Adipocyte (in vitro differentiated cells): ENCODE measurements at regions not wholly inside any gene's neighbourhood (a gene's known extent, or its start where the extent isn't known, plus 50 kb on each side); places are given as distances from the start of the nearest gene placed in this dataset.

ENCODE experiments used
- DNase-seq: peaks from one replicate; pipeline ENCODE4 v3.0.0-alpha.2; 2015; ENCODE audit warnings: low read depth
- H3K27me3 ChIP-seq: replicated peaks from 2 replicates; pipeline ENCODE4 v1.7.0; 2013; ENCODE audit warnings: mild to moderate bottlenecking, low read length, moderate library complexity; ENCODE audit not compliant: control insufficient read depth, insufficient read depth
- H3K36me3 ChIP-seq: 2 replicates; pipeline ENCODE4 v1.7.0; 2013; ENCODE audit warnings: low read length, mild to moderate bottlenecking, moderate library complexity; ENCODE audit not compliant: control insufficient read depth, insufficient read depth, severe bottlenecking
- H3K4me1 ChIP-seq: 2 replicates; pipeline ENCODE4 v1.7.0; 2013; ENCODE audit warnings: mild to moderate bottlenecking, low read length, moderate library complexity; ENCODE audit not compliant: control insufficient read depth, insufficient read depth
- H3K4me3 ChIP-seq: 2 replicates; pipeline ENCODE4 v1.7.0; 2013; ENCODE audit warnings: mild to moderate bottlenecking, low read length, moderate library complexity
- H3K9ac ChIP-seq: 2 replicates; pipeline ENCODE4 v1.7.0; 2013; ENCODE audit warnings: mild to moderate bottlenecking, low read length, moderate library complexity
- H3K9me3 ChIP-seq: 2 replicates; pipeline ENCODE4 v1.7.0; 2013; ENCODE audit warnings: mild to moderate bottlenecking, low read length, moderate library complexity; ENCODE audit not compliant: control insufficient read depth

DNA sequence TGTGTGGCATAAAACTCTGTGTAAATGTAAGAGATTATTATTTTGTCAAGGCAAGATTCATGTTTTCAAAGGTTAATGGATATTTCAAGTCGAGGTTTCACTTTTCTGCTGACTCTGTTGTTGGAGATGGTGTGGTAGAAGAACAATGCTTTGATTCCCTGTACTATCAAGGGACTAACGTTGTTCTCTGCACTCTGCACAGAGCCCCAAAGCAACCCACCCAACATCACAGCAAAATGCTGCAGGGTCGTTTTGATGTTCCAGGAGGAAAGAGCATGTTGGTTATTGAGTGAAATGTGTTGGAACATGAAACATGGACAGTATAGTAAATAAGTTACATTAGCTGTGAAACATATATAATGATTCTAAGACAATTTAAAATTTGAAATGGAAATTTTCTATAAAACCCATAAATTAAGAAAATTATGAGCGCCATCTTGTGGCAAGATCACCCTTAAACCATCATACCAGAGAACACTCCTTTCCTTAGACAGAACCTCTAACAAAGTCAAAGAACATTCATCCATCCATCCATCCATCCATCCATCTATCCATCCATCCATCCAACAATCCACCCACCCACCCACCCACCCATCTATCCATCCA, 164.4 kb upstream of the ZBED5 start:
- Histone ChIP-seq H3K4me1 (peaks cover 4% of the 10 kb centered on the region), H3K4me3 (no peak overlapping the region), H3K36me3 (no peaks in the 10 kb centered on the region), H3K9ac (no peak overlapping the region), H3K9me3 (no peaks in the 10 kb centered on the region), H3K27me3 (no peaks in the 10 kb centered on the region)
- DNase-seq: peak; percentile 78

GRCh38 chr11:11021563-11021962, 163.7 kb upstream of the ZBED5 start:
- no peaks in the 10 kb centered on the region for H3K9me3 ChIP-seq
- H3K36me3 ChIP-seq: no peaks in the 10 kb centered on the region
- no peak overlapping the region for H3K9ac ChIP-seq
- H3K4me3 ChIP-seq: no peak overlapping the region
- no peak for DNase-seq
- no peaks in the 10 kb centered on the region for H3K4me1 ChIP-seq
- no peaks in the 10 kb centered on the region for H3K27me3 ChIP-seq

- Histone ChIP-seq H3K9me3 (no peaks in the 10 kb centered on the region), H3K4me3 (no peak overlapping the region), H3K9ac (no peak overlapping the region), H3K27me3 (no peaks in the 10 kb centered on the region), H3K36me3 (no peaks in the 10 kb centered on the region), H3K4me1 (peaks cover 2% of the 10 kb centered on the region)
- DNase-seq: no peak
Observed at GRCh38 chr11:11020747-11021149, 162.9 kb upstream of the ZBED5 start.

- no peak overlapping the region for H3K4me3 ChIP-seq
- no peaks in the 10 kb centered on the region for H3K9me3 ChIP-seq
- no peak for DNase-seq
- peaks cover 2% of the 10 kb centered on the region for H3K4me1 ChIP-seq
- no peaks in the 10 kb centered on the region for H3K27me3 ChIP-seq
- no peak overlapping the region for H3K9ac ChIP-seq
- no peaks in the 10 kb centered on the region for H3K36me3 ChIP-seq
Observed at GRCh38 chr11:11020219-11020726, 162.4 kb upstream of the ZBED5 start.

DNA sequence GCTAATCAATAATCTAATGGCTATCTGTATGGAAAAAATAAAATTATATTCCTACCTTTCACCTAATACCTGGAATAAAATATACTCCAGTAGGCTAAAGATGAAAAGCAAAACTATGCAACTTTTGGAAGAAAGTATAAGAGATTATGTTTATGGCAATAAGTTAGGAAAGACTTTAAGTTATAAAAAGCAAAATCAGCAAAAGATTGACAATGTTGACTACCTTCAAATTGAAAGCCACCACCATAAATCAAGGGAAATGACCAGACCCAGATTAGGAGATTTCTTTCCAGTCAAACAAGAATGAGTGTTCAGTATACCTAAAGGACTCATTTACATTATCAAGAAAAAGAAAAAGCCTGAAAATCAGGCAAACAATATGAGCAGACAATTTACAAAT, 159.1 kb upstream of the ZBED5 start:
- no peaks in the 10 kb centered on the region for H3K36me3 ChIP-seq
- no peaks in the 10 kb centered on the region for H3K27me3 ChIP-seq
- H3K9me3 ChIP-seq: no peaks in the 10 kb centered on the region
- H3K4me3 ChIP-seq: no peak overlapping the region
- H3K9ac ChIP-seq: no peak overlapping the region
- H3K4me1 ChIP-seq: peaks cover 2% of the 10 kb centered on the region
- DNase-seq: no peak

- H3K36me3 ChIP-seq: no peaks in the 10 kb centered on the region
- peaks cover 3% of the 10 kb centered on the region for H3K27me3 ChIP-seq
- no peak overlapping the region for H3K4me3 ChIP-seq
- DNase-seq: peak; percentile 23
- no peaks in the 10 kb centered on the region for H3K9me3 ChIP-seq
- peaks cover 3% of the 10 kb centered on the region for H3K4me1 ChIP-seq
- H3K9ac ChIP-seq: no peak overlapping the region
Observed at GRCh38 chr11:11016068-11016467, 158.2 kb upstream of the ZBED5 start.

DNA sequence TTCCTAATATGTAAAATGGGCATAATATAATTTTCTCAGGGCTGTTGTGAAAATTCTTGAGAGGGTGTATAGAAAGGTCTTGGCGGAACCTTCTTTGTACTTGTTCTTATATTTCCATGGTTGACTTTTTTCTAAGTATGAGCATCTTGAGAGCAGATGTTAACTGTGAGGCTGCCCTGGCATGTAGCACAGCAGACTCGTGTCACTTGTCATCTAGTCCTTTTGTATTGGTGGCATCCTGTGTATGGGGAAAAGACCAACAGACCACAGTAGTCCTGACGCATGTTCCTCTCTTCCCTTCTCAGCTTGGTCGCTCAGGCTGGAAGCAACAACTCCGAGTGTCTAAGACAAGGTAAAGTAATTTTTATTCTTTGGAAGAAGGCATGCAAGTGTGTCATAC, 153.8 kb upstream of the ZBED5 start:
- H3K9ac ChIP-seq: no peak overlapping the region
- no peak overlapping the region for H3K4me3 ChIP-seq
- peaks cover 11% of the 10 kb centered on the region for H3K27me3 ChIP-seq
- H3K4me1 ChIP-seq: peaks cover 11% of the 10 kb centered on the region
- H3K9me3 ChIP-seq: no peaks in the 10 kb centered on the region
- no peaks in the 10 kb centered on the region for H3K36me3 ChIP-seq
- no peak for DNase-seq

DNA sequence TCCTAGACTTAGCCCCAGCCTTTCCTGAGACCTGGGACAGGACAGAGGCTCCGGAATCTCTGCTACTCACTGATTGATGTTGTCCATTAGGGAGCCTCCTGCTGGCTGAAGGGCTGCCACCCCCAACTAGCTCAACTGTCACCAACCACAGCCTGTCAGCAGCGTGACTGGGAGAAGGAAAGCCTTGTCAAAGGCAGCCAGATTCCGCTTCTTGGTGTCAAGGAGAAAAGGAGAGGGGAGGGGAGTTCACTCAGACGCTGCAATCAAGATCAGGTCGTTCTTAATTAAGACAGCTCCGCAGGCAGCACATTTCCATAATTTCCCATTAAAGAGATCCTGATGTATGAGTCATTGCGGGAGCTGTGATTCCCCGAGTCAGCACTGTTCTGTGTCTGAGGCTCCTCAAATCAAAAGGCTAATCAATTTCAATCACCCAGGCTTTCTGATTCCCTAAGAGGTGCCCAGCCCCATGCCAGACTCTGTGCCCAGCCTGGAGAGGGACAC, 152.8 kb upstream of the ZBED5 start:
- peak; percentile 33 for DNase-seq
- peaks cover 9% of the 10 kb centered on the region for H3K4me1 ChIP-seq
- no peaks in the 10 kb centered on the region for H3K36me3 ChIP-seq
- H3K9ac ChIP-seq: no peak overlapping the region
- H3K9me3 ChIP-seq: peaks cover 4% of the 10 kb centered on the region
- H3K27me3 ChIP-seq: peaks cover 11% of the 10 kb centered on the region
- H3K4me3 ChIP-seq: peak overlapping the region; percentile 35

DNA sequence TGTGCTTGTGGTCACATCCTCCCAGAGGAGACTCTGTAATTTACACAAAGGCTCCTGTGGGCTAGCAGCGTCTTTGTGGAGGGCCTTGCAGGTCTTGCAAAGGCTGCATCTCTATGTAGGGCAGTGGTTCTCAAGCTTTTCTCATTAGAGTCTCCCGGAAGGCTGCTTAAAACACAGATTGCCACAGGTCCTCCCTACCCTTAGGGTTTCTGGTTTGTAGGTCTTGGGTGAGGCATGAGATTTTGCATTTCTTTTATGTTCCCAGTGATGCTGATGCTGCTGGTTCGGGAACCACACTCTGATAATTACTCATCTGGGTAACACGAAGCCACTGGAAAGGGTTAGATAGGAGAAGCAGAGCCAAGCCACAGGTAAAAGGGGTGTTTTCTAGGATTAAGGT, 151.3 kb upstream of the ZBED5 start:
- no peak overlapping the region for H3K4me3 ChIP-seq
- DNase-seq: no peak

DNA sequence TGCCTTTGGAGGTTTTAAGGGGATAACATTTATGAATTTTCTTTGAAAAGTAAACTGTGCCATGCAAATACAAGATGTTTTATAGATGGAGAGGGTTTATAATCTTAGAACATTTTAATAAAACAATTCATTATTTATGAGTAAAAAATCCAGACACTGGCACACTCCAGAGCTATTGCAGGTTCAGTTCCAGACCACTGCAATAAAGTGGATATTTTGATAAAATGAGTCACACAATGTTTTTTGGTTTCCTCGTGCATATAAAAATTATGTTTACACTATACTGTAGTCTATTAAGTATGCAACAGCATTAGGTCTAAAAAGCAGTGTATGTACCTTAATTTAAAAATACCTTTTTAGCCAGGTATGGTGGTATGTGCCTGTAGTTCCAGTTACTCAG, 146.2 kb upstream of the ZBED5 start:
- no peaks in the 10 kb centered on the region for H3K4me1 ChIP-seq
- H3K27me3 ChIP-seq: peaks cover 40% of the 10 kb centered on the region
- no peak overlapping the region for H3K4me3 ChIP-seq
- no peaks in the 10 kb centered on the region for H3K36me3 ChIP-seq
- DNase-seq: no peak
- no peak overlapping the region for H3K9ac ChIP-seq
- peaks cover 6% of the 10 kb centered on the region for H3K9me3 ChIP-seq

More for the DNA sequence above, 151.3 kb upstream of the ZBED5 start:
- peaks cover 6% of the 10 kb centered on the region for H3K9me3 ChIP-seq
- H3K27me3 ChIP-seq: peaks cover 11% of the 10 kb centered on the region
- H3K9ac ChIP-seq: no peak overlapping the region
- H3K36me3 ChIP-seq: no peaks in the 10 kb centered on the region
- peaks cover 9% of the 10 kb centered on the region for H3K4me1 ChIP-seq

DNA sequence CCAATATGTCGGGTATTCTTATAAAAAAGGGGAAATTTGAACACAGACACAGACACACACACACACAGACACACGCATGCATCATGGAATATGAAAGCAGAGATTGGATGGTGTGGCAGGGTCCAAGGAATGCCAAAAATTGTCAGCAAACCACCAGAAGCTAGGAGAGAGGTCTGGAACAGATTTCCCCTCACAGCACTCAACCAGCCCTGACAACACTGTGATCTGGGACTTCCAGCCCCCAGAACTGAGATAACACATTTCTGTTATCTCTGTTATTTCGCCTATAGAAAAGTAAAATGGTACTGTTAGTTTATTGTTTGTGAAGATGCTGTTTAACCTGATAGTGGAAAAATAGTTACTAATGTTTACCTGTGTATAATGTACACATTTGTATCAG, 145.4 kb upstream of the ZBED5 start:
- H3K4me1 ChIP-seq: no peaks in the 10 kb centered on the region
- H3K36me3 ChIP-seq: no peaks in the 10 kb centered on the region
- H3K9me3 ChIP-seq: peaks cover 6% of the 10 kb centered on the region

More for the DNA sequence above, 145.4 kb upstream of the ZBED5 start:
- DNase-seq: no peak
- Histone ChIP-seq H3K27me3 (peaks cover 35% of the 10 kb centered on the region), H3K4me3 (no peak overlapping the region), H3K9ac (no peak overlapping the region)
